HepG2 (cell line): ENCODE measurements at regions not wholly inside any gene's neighbourhood (a gene's known extent, or its start where the extent isn't known, plus 50 kb on each side); places are given as distances from the start of the nearest gene placed in this dataset.

ENCODE experiments used
- ATAC-seq: fragments of 200-7000 bp; cut with Tn5 transposase; 3 replicates; pipeline ENCODE4 v1.9.1; 2020; ENCODE audit warnings: mild to moderate bottlenecking, moderate library complexity
- BruUV-seq: library from RNA; stranded (reverse); fragments of 400-500 nt; replicated peaks from 2 replicates; lab custom pipeline; 2021; lab: Mats Ljungman, UMichigan
- CTCF ChIA-PET: fragments of 300-600 bp; formaldehyde crosslinking; extraction: SDS; loops from one replicate; lab custom pipeline; 2021; ENCODE audit warnings: low total read pairs, inconsistent platforms, low intra/inter-chr PET ratio; lab: Yijun Ruan, JAX
- POLR2A ChIA-PET: fragments of 350-600 bp; sonication (Branson Sonifier 250); formaldehyde crosslinking; loops from one replicate; lab custom pipeline; 2020; ENCODE audit warnings: antibody characterized with exemption, inconsistent platforms; lab: Yijun Ruan, JAX
- DNase-seq: peaks from one replicate; pipeline ENCODE4 v3.0.0-alpha.2; 2015; ENCODE audit warnings: low spot score
- FAIRE-seq: peaks from 3 replicates; lab custom pipeline; 2011; peaks lifted over from hg19 to GRCh38; lab: Jason Lieb, UNC
- H2AFZ ChIP-seq: one replicate; pipeline ENCODE4 v1.6.1; 2011; ENCODE audit warnings: low read length, inconsistent platforms
- H3K27ac ChIP-seq: fragments of 300-600 bp; 3 replicates; pipeline ENCODE4 v1.8.0; 2011; ENCODE audit warnings: mixed run types, mild to moderate bottlenecking, mixed read lengths, low read length, inconsistent platforms; ENCODE audit not compliant: insufficient read depth; ENCODE audit errors: extremely low read length
- H3K27me3 ChIP-seq, 2 experiments: fragments of 200-600 bp in 1 of 2; 2 replicates in 1 of 2; 3 replicates in 1 of 2; pipeline versions ENCODE4 v1.6.0 to v1.8.0; 2011; ENCODE audit warnings: low read length in 2 of 2, mild to moderate bottlenecking in 2 of 2, moderate library complexity in 2 of 2, inconsistent platforms in 1 of 2; ENCODE audit not compliant: insufficient read depth in 2 of 2, control insufficient read depth in 1 of 2
- H3K36me3 ChIP-seq, 2 experiments: fragments of 200-600 bp in 1 of 2; replicated peaks in 1 of 2; 2 replicates in 1 of 2; 3 replicates in 1 of 2; pipeline versions ENCODE4 v1.5.1 to v1.8.0; 2011; ENCODE audit warnings: low read length in 2 of 2, inconsistent platforms in 1 of 2; ENCODE audit not compliant: insufficient read depth in 2 of 2, control insufficient read depth in 1 of 2
- H3K4me1 ChIP-seq: 2 replicates; pipeline ENCODE4 v1.5.1; 2012; ENCODE audit warnings: low read length, inconsistent platforms; ENCODE audit not compliant: insufficient read depth
- H3K4me2 ChIP-seq: 2 replicates; pipeline ENCODE4 v1.6.0; 2011; ENCODE audit warnings: low read depth, low read length, inconsistent platforms
- H3K4me3 ChIP-seq, 3 experiments: fragments of 200-600 bp in 1 of 3; sonication (generic), shearing (Covaris generic) in 1 of 3; replicated peaks in 1 of 3; 2 replicates each; pipeline ENCODE4 v1.5.1; 2011 to 2016; ENCODE audit warnings: low read length in 3 of 3, inconsistent platforms in 2 of 3, low read depth in 2 of 3, mild to moderate bottlenecking in 2 of 3, control low read depth in 1 of 3, mixed read lengths in 1 of 3; ENCODE audit not compliant: insufficient read depth in 1 of 3
- H3K79me2 ChIP-seq: one replicate; pipeline ENCODE4 v1.6.1; 2011; ENCODE audit warnings: low read length, inconsistent platforms; ENCODE audit not compliant: insufficient read depth
- H3K9ac ChIP-seq: 2 replicates; pipeline ENCODE4 v1.6.0; 2011; ENCODE audit warnings: mild to moderate bottlenecking, low read depth, low read length, inconsistent platforms; ENCODE audit not compliant: insufficient read depth
- H3K9me3 ChIP-seq: 2 replicates; pipeline ENCODE4 v1.5.1; 2012; ENCODE audit warnings: mild to moderate bottlenecking, low read length
- H4K20me1 ChIP-seq: 2 replicates; pipeline ENCODE4 v1.6.0; 2011; ENCODE audit warnings: inconsistent platforms, mild to moderate bottlenecking, low read length, moderate library complexity; ENCODE audit not compliant: insufficient read depth
- BCL3 ChIP-seq: sonication (generic); formaldehyde crosslinking; IDR thresholded peaks from 2 replicates; pipeline ENCODE4 v1.5.1; 2020; ENCODE audit warnings: mild to moderate bottlenecking, missing genetic modification reagents, moderate library complexity
- GABPB1 ChIP-seq: IDR thresholded peaks from 2 replicates; pipeline ENCODE4 v1.6.1; 2016; ENCODE audit warnings: mild to moderate bottlenecking, missing genetic modification reagents, moderate library complexity, missing compliant biosample characterization
- MEF2D ChIP-seq: sonication (generic); formaldehyde crosslinking; IDR thresholded peaks from 2 replicates; pipeline ENCODE4 v1.5.1; 2020; ENCODE audit warnings: mild to moderate bottlenecking, missing genetic modification reagents
- NFAT5 ChIP-seq: sonication (generic); formaldehyde crosslinking; IDR thresholded peaks from 2 replicates; pipeline ENCODE4 v1.4.0; 2020; ENCODE audit warnings: missing genetic modification reagents
- PLSCR1 ChIP-seq: sonication (generic); formaldehyde crosslinking; IDR thresholded peaks from 2 replicates; pipeline ENCODE4 v1.5.0; 2020; ENCODE audit warnings: missing genetic modification reagents, mild to moderate bottlenecking, borderline replicate concordance
- REPIN1 ChIP-seq: sonication (generic); formaldehyde crosslinking; IDR thresholded peaks from 2 replicates; pipeline ENCODE4 v1.8.0; 2022; ENCODE audit warnings: missing genetic modification reagents, low read depth, mild to moderate bottlenecking, borderline replicate concordance
- ZNF317 ChIP-seq: sonication (generic); formaldehyde crosslinking; IDR thresholded peaks from 2 replicates; pipeline ENCODE4 v1.5.0; 2020; ENCODE audit warnings: mild to moderate bottlenecking, missing genetic modification reagents
- WGBS: methylation state at CpG from one replicate; pipeline ENCODE4 v1.1.6; 2017; ENCODE audit warnings: low lambda C conversion rate; 5-methylcytosine and 5-hydroxymethylcytosine counted together
- in situ Hi-C: cut with HindIII; loops from 2 replicates; pipeline ENCODE4 v1.10.0; 2017; ENCODE audit warnings: low pct_unique_long_range_greater_than_20kb; ENCODE audit not compliant: extremely low pct_ligation_motif_present
- intact Hi-C: fragments of 100-400 bp; cut with micrococcal nuclease; formaldehyde crosslinking; loops from one replicate; pipeline ENCODE4 v1.10.0; 2022; ENCODE audit not compliant: unreplicated experiment

GRCh38 chr1:60936591-60937342 lies 145.6 kb upstream of the NFIA start:
- no peak for FAIRE-seq
- intact Hi-C loops: no loop called here
- no peak overlapping the region for H2AFZ ChIP-seq

More at GRCh38 chr1:60936591-60937342, 145.6 kb upstream of the NFIA start:
- in situ Hi-C loops: no loop called here
- Histone ChIP-seq H3K79me2 (no peaks in the 10 kb centered on the region), H3K27me3 (no peaks in the 10 kb centered on the region; a peak in 2 of 5 replicates), H3K4me1 (peaks cover 16% of the 10 kb centered on the region), H3K36me3 (no peaks in the 10 kb centered on the region), H3K4me2 (no peak overlapping the region), H4K20me1 (no peaks in the 10 kb centered on the region), H3K9me3 (no peaks in the 10 kb centered on the region), H3K9ac (no peak overlapping the region), H3K27ac (no peak overlapping the region), H3K4me3 (no peak overlapping the region)
- ChIA-PET POLR2A (no interaction called here), CTCF (no interaction called here)
- BruUV-seq: no TSS peak
- WGBS: 42% methylated on average over 4 of the region's 4 CpGs
- TF ChIP-seq MEF2D (CRISPR knock-in tag): no peak
- TF ChIP-seq REPIN1: no peak
- TF ChIP-seq ZNF317: no peak
- TF ChIP-seq BCL3 (CRISPR knock-in tag): no peak
- TF ChIP-seq GABPB1 (CRISPR knock-in tag): no peak
- no peak for TF ChIP-seq NFAT5 (CRISPR knock-in tag)
- TF ChIP-seq PLSCR1 (CRISPR knock-in tag): no peak
- no peak for ATAC-seq
- no peak for DNase-seq
